ENCODE measurements at regions not wholly inside any gene's neighbourhood (a gene's known extent, or its start where the extent isn't known, plus 50 kb on each side); places are given as distances from the start of the nearest gene placed in this dataset.
"Not testable (repeated sequence)": the region's sequence is repeated elsewhere in the genome, so short reads cannot be mapped to it uniquely, and the experiment has no call there.

DNA sequence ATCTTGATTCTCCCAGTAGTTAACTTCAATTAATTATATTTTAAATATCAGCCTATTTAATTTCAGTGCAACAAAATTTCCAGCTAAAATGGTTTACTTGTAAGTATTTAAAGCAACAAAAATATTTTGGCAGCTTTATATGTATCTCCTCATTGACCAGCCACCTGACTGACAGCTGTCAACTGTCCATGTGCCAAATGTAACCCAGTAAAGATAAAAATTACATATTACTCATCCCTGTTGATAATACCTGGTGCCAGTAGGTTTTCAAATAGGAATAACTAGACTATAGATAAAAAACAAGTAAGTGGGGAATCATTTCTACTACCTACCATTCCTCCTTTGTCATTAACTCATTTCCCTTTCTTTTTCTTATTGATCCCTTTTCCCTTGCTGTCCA is 341.9 kb downstream of the TYW1 start:
- H2BK5ac ChIP-seq (ENCODE audit: low read depth, low read length); FAIRE-seq; H3K9ac ChIP-seq (replicated peaks in 1 of 4; ENCODE audit: extremely low read depth in 1 of 4, low read depth in 3 of 4, low read length in 3 of 4); H2AFZ ChIP-seq (ENCODE audit: low read length); H4K91ac ChIP-seq (replicated peaks; ENCODE audit: insufficient read length, low read length); H3K4me3 ChIP-seq (ENCODE audit: extremely low read depth in 1 of 4, insufficient read depth in 2 of 4, low read depth in 3 of 4, low read length in 4 of 4); H3K79me1 ChIP-seq (ENCODE audit: low read depth, low read length); H4K20me1 ChIP-seq (replicated peaks in 1 of 2; ENCODE audit: control insufficient read depth in 1 of 2, insufficient read depth in 2 of 2, low read length in 2 of 2); H2BK20ac ChIP-seq (ENCODE audit: low read length); H3K9me3 ChIP-seq (ENCODE audit: insufficient read depth in 2 of 2, low read depth in 1 of 2, low read length in 1 of 2); H3K23ac ChIP-seq (ENCODE audit: insufficient read length); H3K4me2 ChIP-seq (ENCODE audit: insufficient read depth in 1 of 2, low read depth in 2 of 2, low read length in 2 of 2); H2BK120ac ChIP-seq (replicated peaks; ENCODE audit: low read depth, low read length); H3K56ac ChIP-seq (replicated peaks; ENCODE audit: insufficient read length, low read depth, low read length); H3K27me3 ChIP-seq (replicated peaks in 1 of 4; ENCODE audit: control insufficient read depth in 3 of 4, extremely low read depth in 1 of 4, insufficient read depth in 3 of 4, low read length in 3 of 4); H3K27ac ChIP-seq (ENCODE audit: low read depth, low read length); H3K14ac ChIP-seq (ENCODE audit: insufficient read length); H3K23me2 ChIP-seq (ENCODE audit: low read depth, low read length); H4K8ac ChIP-seq (ENCODE audit: extremely low read depth, insufficient read depth, low read length); POLR2A ChIA-PET (ENCODE audit: partially characterized antibody); H3K79me2 ChIP-seq (ENCODE audit: control insufficient read depth in 1 of 2, insufficient read depth in 2 of 2, low read length in 2 of 2); H3K4ac ChIP-seq (replicated peaks; ENCODE audit: insufficient read length, low read depth, low read length); H3K36me3 ChIP-seq (ENCODE audit: control insufficient read depth in 2 of 4, insufficient read depth in 4 of 4, low read length in 3 of 4); H2AK5ac ChIP-seq (ENCODE audit: low read depth, low read length); H3K4me1 ChIP-seq (replicated peaks in 1 of 4; ENCODE audit: control insufficient read depth in 3 of 4, insufficient read depth in 4 of 4, low read length in 3 of 4); H2BK15ac ChIP-seq (ENCODE audit: low read length); H3K18ac ChIP-seq (ENCODE audit: extremely low read depth, low read length); DNase-seq (ENCODE audit: low read depth in 1 of 2, low spot score in 2 of 2); H2BK12ac ChIP-seq (ENCODE audit: low read depth, low read length); H4K5ac ChIP-seq (ENCODE audit: insufficient read length, low read depth, low read length): not testable (repeated sequence)
- CTCF ChIA-PET (ENCODE audit: partially characterized antibody): interaction anchor here (1.9 kb wide), 1 partner anchor 30 kb away, joined by 4 read pairs; no protein-coding TSS in a partner anchor

Data from H1 (cell line).